ENCODE measurements at regions not wholly inside any gene's neighbourhood (a gene's known extent, or its start where the extent isn't known, plus 50 kb on each side); places are given as distances from the start of the nearest gene placed in this dataset.

DNA sequence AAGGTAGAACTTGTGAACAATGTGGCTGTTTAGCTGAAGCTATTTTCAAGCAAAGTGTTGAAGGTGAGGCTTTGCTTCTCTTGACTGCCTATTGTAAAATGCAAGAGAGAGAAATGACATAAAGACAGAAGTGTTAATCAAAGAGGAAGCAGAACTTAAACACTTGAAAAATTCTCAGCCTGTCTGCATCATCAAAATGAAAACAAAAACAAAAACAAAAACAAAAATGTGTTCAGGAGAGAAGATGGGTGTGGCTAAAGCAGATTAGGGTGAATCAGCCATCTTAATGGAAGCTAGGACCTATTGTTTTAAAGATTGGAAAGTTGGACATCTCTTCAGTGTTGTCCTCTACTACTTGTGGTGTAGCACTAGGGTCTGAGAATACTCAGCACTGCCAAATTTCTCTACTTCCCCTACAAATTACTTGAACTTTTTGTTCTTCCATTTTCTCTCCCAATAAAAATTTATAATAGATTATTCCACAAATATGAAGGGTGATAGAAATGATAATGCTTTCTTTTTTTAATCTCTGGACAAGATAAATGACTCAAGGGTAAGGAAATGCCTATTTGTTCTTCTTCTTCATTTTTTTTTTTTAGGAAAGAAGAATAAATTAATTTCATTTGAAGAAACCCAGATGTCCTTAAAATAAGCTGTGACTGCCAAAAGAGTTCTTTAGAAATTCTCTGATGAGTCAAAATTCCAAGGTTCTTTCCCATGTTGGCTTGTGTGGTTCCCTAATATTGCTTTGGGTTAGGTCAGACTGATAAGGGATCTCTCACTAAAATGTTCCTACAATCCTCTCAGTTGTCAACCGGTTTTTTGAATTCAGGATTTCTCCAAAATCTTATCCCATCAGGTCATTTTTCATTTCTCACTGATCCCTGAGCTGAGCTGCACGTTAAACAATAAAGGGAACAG is 571.2 kb upstream of the ZEB2 start:
- TF ChIP-seq, protein P1, sequence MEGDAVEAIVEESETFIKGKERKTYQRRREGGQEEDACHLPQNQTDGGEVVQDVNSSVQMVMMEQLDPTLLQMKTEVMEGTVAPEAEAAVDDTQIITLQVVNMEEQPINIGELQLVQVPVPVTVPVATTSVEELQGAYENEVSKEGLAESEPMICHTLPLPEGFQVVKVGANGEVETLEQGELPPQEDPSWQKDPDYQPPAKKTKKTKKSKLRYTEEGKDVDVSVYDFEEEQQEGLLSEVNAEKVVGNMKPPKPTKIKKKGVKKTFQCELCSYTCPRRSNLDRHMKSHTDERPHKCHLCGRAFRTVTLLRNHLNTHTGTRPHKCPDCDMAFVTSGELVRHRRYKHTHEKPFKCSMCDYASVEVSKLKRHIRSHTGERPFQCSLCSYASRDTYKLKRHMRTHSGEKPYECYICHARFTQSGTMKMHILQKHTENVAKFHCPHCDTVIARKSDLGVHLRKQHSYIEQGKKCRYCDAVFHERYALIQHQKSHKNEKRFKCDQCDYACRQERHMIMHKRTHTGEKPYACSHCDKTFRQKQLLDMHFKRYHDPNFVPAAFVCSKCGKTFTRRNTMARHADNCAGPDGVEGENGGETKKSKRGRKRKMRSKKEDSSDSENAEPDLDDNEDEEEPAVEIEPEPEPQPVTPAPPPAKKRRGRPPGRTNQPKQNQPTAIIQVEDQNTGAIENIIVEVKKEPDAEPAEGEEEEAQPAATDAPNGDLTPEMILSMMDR (IDR thresholded peaks at IDR 0.05): no peak
- TF ChIP-seq POLR2A (IDR thresholded peaks at IDR 0.05): no peak

Measured in uterus (tissue), 2 donors.